Stimulated activated CD8-positive, alpha-beta memory T cell treated with anti-CD3 and anti-CD28 coated beads, Interleukin-12 subunit alpha, Interleukin-12 subunit beta, amount 100 ng/mL, for 4 hours (primary cell): ENCODE measurements at regions not wholly inside any gene's neighbourhood (a gene's known extent, or its start where the extent isn't known, plus 50 kb on each side); places are given as distances from the start of the nearest gene placed in this dataset.
"Not testable (repeated sequence)": the region's sequence is repeated elsewhere in the genome, so short reads cannot be mapped to it uniquely, and the experiment has no call there.

ENCODE experiments used
- DNase-seq: peaks from one replicate; pipeline ENCODE4 v3.0.0-alpha.2; 2020; ENCODE audit warnings: low read depth

GRCh38 chr16:31975826-31976419 lies 102.3 kb downstream of the ZNF267 start:
- DNase-seq: not testable (repeated sequence)

GRCh38 chr16:31978463-31978862 lies 104.9 kb downstream of the ZNF267 start:
- not testable (repeated sequence) for DNase-seq

- DNase-seq: not testable (repeated sequence)
Observed at GRCh38 chr16:31981739-31982138, 108.1 kb downstream of the ZNF267 start.

- DNase-seq: not testable (repeated sequence)
Observed at GRCh38 chr16:31982986-31983385, 109.4 kb downstream of the ZNF267 start.

- not testable (repeated sequence) for DNase-seq
Observed at GRCh38 chr16:31983666-31984065, 110.1 kb downstream of the ZNF267 start.

GRCh38 chr16:31986895-31987294 lies 113.3 kb downstream of the ZNF267 start:
- DNase-seq: not testable (repeated sequence)

- not testable (repeated sequence) for DNase-seq
Observed at GRCh38 chr16:31988595-31989581, 115.3 kb downstream of the ZNF267 start.

GRCh38 chr16:31990261-31990660 lies 116.7 kb downstream of the ZNF267 start:
- DNase-seq: not testable (repeated sequence)

- DNase-seq: not testable (repeated sequence)
Observed at GRCh38 chr16:31990980-31991379, 117.4 kb downstream of the ZNF267 start.

- not testable (repeated sequence) for DNase-seq
Observed at GRCh38 chr16:31996325-31996724, 122.7 kb downstream of the ZNF267 start.

GRCh38 chr16:32002496-32002895 lies 128.9 kb downstream of the ZNF267 start:
- DNase-seq: not testable (repeated sequence)

GRCh38 chr16:32003819-32004218 lies 130.2 kb downstream of the ZNF267 start:
- DNase-seq: not testable (repeated sequence)

GRCh38 chr16:32038783-32039496 lies 165.3 kb downstream of the ZNF267 start:
- DNase-seq: not testable (repeated sequence)

- DNase-seq: not testable (repeated sequence)
Observed at GRCh38 chr16:32039919-32040318, 166.3 kb downstream of the ZNF267 start.

GRCh38 chr16:32066016-32066651 lies 187.0 kb upstream of the TP53TG3D start:
- peak; percentile 1 for DNase-seq

GRCh38 chr16:32071586-32071985 lies 181.5 kb upstream of the TP53TG3D start:
- DNase-seq: not testable (repeated sequence)

GRCh38 chr16:32083891-32084290 lies 169.2 kb upstream of the TP53TG3D start:
- not testable (repeated sequence) for DNase-seq

GRCh38 chr16:32084656-32085401 lies 168.3 kb upstream of the TP53TG3D start:
- DNase-seq: not testable (repeated sequence)

GRCh38 chr16:32085438-32086141 lies 167.5 kb upstream of the TP53TG3D start:
- DNase-seq: peak; percentile 44

- peak; percentile 0 for DNase-seq
Observed at GRCh38 chr16:32115562-32115961, 137.5 kb upstream of the TP53TG3D start.
